ENCODE measurements at regions not wholly inside any gene's neighbourhood (a gene's known extent, or its start where the extent isn't known, plus 50 kb on each side); places are given as distances from the start of the nearest gene placed in this dataset.

DNA sequence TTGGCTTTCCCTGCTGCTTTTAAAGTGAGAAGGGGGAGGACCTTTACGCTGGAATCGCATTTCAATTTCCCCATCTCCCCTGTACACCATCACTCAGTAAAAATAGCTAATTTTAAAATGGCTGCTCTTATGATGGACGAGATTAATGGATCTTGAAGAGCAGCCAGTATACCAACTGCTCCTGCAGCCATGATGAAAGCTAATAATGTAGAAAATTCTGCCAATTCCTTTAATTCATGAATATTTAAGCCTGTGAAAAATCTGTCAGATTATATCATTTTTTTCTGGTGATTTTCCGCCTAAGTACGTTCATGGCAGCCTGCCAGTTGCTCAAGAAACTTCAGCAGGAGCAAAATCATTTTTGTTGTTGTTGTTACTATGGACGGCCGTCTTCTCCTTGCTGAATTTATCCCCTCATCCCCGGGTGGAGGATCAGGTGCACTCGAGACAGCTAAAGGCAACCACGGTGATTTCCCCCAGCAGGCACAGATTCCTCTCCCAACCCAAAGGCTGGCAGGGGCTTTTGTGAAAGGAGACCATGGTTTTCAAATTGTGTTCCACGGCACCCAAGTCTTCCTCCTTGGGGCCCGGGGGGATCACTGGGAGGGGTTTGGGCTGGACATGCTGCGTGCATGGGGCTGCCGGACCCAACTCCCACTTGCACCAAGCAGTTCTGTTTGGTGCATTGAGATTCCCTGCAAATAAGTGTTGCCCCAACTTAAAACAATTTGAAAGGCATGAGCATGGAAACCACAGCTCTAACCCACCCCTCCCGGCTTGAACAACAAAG, 289.6 kb downstream of the UACA start:
- no peak overlapping the region for H3K14ac ChIP-seq (ENCODE audit: insufficient read depth, low read length)
- no CpG with 5 or more reads among the region's 15 CpGs for WGBS (ENCODE audit: extremely low coverage, insufficient read length, low lambda C conversion rate)

More for the DNA sequence above, 289.6 kb downstream of the UACA start:
- H3K23ac ChIP-seq (ENCODE audit: insufficient read length, low read depth, low read length) = no peak overlapping the region
- H3K23me2 ChIP-seq (ENCODE audit: insufficient read length, low read depth, low read length, poor library complexity, severe bottlenecking) = no peaks in the 10 kb centered on the region
- H3K4me1 ChIP-seq (ENCODE audit: insufficient read depth, low read length) = no peaks in the 10 kb centered on the region
- no peak overlapping the region for H3K4me2 ChIP-seq (ENCODE audit: insufficient read depth, insufficient read length, low read length)
- TF ChIP-seq, protein P1, sequence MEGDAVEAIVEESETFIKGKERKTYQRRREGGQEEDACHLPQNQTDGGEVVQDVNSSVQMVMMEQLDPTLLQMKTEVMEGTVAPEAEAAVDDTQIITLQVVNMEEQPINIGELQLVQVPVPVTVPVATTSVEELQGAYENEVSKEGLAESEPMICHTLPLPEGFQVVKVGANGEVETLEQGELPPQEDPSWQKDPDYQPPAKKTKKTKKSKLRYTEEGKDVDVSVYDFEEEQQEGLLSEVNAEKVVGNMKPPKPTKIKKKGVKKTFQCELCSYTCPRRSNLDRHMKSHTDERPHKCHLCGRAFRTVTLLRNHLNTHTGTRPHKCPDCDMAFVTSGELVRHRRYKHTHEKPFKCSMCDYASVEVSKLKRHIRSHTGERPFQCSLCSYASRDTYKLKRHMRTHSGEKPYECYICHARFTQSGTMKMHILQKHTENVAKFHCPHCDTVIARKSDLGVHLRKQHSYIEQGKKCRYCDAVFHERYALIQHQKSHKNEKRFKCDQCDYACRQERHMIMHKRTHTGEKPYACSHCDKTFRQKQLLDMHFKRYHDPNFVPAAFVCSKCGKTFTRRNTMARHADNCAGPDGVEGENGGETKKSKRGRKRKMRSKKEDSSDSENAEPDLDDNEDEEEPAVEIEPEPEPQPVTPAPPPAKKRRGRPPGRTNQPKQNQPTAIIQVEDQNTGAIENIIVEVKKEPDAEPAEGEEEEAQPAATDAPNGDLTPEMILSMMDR (conservative IDR thresholded peaks at IDR 0.05) = no peak
- DNase-seq = no peak
- H4K91ac ChIP-seq (ENCODE audit: insufficient read length, low read depth, low read length) = no peak overlapping the region
- no peak overlapping the region for H3K56ac ChIP-seq (ENCODE audit: insufficient read length, low read depth, low read length)
- H3K9me3 ChIP-seq (ENCODE audit: control insufficient read depth, low read depth, low read length) = no peaks in the 10 kb centered on the region
- H3K4me1 Mint-ChIP-seq = peaks cover 10 to 13% of the 10 kb centered on the region in 2 experiments
- H2AK5ac ChIP-seq (ENCODE audit: insufficient read length, low read length) = no peak overlapping the region
- no peaks in the 10 kb centered on the region for H3K36me3 Mint-ChIP-seq (ENCODE audit: insufficient read depth in 1 of 3, low read depth in 3 of 3)
- no peak overlapping the region for H3K27ac Mint-ChIP-seq
- no peak overlapping the region for H2AFZ ChIP-seq (ENCODE audit: low read length)
- no peak overlapping the region for H3T11ph ChIP-seq (ENCODE audit: low read length)
- no peak overlapping the region for H3K4me3 Mint-ChIP-seq
- no peak overlapping the region for H4K8ac ChIP-seq (replicated peaks; ENCODE audit: insufficient read length, low read depth, low read length)
- no peaks in the 10 kb centered on the region for H4K20me1 ChIP-seq (ENCODE audit: control insufficient read depth, insufficient read depth, insufficient read length)
- no peak overlapping the region for H3K4ac ChIP-seq (ENCODE audit: low read depth, low read length)
- H3K9ac ChIP-seq (ENCODE audit: extremely low read depth, insufficient read length, low read length) = no peak overlapping the region
- no peak overlapping the region for H2BK15ac ChIP-seq (ENCODE audit: low read depth, low read length)
- H3K27ac ChIP-seq (ENCODE audit: insufficient read length, low read depth, low read length) = no peak overlapping the region
- no peak overlapping the region for H2BK5ac ChIP-seq (ENCODE audit: insufficient read length, low read length)
- no peak overlapping the region for H2BK120ac ChIP-seq (ENCODE audit: low read depth, low read length, poor library complexity, severe bottlenecking)
- no peaks in the 10 kb centered on the region; the same call in none of the 2 replicates for H3K27me3 Mint-ChIP-seq (ENCODE audit: low read depth)
- no peaks in the 10 kb centered on the region for H3K27me3 ChIP-seq (ENCODE audit: insufficient read depth, low read length)
- no peaks in the 10 kb centered on the region for H3K79me2 ChIP-seq (ENCODE audit: insufficient read depth, low read length)
- H4K5ac ChIP-seq (ENCODE audit: insufficient read length, low read depth, low read length) = no peak overlapping the region
- H2BK12ac ChIP-seq (ENCODE audit: insufficient read length, low read depth, low read length) = no peak overlapping the region
- H3K18ac ChIP-seq (ENCODE audit: insufficient read length, low read depth, low read length) = no peak overlapping the region
- no peaks in the 10 kb centered on the region for H3K9me3 Mint-ChIP-seq
- no peaks in the 10 kb centered on the region for H3K79me1 ChIP-seq (ENCODE audit: insufficient read depth, low read depth, low read length, poor library complexity, severe bottlenecking)
- no peak overlapping the region for H2BK20ac ChIP-seq (ENCODE audit: low read depth, low read length, poor library complexity, severe bottlenecking)
